ENCODE measurements at regions not wholly inside any gene's neighbourhood (a gene's known extent, or its start where the extent isn't known, plus 50 kb on each side); places are given as distances from the start of the nearest gene placed in this dataset.
"Not testable (repeated sequence)": the region's sequence is repeated elsewhere in the genome, so short reads cannot be mapped to it uniquely, and the experiment has no call there.

DNA sequence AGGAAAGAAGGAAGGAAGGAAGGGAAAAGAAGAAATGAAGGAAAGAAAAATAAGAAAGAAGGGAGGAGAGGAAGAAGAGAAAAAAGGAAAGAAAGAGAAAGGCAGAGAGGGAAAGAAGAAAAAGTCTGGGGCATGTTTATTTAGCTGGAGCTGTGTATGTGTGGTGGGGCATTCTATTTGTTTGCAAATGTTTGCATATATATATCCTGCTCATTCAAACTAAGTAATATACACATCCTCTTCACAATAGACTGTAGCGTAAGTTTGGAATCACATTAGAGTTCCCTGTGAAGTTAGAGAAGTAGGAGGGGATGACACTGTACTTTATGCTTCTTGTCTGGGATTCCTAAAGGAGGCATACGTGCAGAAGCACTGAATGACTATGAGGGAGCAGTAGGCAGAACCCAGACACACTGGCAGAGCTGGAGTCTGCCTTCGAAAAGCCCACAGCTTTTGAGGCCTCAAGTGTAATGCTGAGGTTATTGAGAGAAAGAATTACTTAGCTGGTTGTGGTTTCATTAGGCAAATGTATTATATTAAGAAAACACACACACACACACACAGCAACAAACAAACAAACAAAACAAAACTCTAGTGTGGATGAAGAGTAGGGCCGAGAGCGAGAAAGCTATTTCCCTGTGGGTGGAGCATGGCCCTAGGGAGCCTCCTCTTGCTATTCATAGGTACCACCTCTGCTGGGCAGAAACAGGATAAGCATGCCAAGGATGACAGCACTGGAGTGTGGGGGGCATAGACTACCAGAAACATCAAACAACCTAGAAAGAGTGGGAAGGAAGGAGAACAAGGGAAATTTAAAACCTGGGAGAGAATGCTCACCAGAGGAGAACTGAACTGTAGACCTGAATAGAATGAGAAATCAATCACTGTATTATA, 905.1 kb upstream of the NXPH2 start:
- DNase-seq, result no peak

- DNase-seq, result no peak
Observed at GRCh38 chr2:139684286-139684860, 904.2 kb upstream of the NXPH2 start.

- no peak for DNase-seq
Observed at GRCh38 chr2:139674577-139674976, 894.4 kb upstream of the NXPH2 start.

DNA sequence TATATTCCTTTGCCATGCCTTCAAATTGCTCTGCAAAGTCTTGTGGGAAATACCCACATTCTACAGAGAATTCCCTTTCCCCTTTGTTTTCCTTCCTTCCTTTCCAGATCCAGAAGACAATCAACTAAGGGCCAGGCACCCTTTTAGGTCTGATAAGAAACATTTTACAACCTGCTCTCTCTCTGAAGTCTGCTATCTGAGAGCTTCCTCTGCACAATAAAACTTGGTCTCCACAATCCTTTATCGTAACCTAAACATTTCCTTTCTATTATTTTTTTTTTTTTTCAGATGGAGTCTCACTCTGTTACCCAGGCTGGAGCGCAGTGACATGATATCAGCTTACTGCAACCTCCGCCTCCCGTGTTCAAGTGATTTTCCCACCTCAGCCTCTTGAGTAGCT, 893.3 kb upstream of the NXPH2 start:
- DNase-seq, result not testable (repeated sequence)

- no peak for DNase-seq
Observed at GRCh38 chr2:139669675-139670074, 889.5 kb upstream of the NXPH2 start.

- DNase-seq, result no peak
Observed at GRCh38 chr2:139652385-139652784, 872.2 kb upstream of the NXPH2 start.

DNA sequence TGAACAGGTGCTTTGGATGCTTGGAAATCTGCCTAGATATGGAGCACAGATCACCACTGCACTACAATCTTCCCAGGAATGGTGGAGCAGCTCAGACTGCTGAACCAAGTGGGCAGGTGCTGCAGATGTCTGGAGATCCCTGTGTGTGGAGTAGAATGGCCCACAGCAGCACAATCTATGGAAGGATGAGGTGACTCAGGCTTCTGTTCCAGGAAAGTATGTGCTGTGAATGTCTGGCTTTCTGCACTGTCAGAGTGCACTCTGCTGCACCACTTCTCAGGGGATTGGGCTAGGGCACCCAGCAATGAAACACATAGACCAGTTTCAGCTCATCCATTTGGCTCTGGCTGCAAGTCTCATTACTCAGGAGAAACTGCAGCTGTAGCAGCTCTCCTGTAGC, 865.4 kb upstream of the NXPH2 start:
- no peak for DNase-seq

GRCh38 chr2:139643139-139643538, 862.9 kb upstream of the NXPH2 start:
- no peak for DNase-seq

- DNase-seq, result peak in 1 of 2 experiments; percentile 5
Observed at GRCh38 chr2:139631966-139632365, 851.8 kb upstream of the NXPH2 start.

GRCh38 chr2:139628931-139629330, 848.7 kb upstream of the NXPH2 start:
- DNase-seq, result no peak

DNA sequence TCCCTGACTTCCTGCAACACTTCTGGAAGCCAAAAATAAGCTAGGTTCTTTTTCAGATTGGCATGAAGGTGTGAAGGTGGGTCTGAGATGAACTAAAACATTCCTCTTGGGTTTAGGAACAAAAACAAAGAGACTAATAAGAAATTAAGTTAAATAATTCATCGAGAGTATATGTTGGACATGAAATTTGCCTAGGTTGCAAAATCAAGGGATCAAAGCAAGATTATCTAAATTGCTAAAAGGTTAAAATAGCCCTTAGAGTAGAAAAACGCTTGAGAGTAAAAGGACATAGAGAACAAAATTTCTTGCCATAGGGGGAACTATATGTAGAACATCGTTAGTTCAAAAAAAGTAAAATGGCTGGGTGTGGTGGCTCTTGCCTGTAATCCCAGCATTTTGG, 845.9 kb upstream of the NXPH2 start:
- DNase-seq, result no peak

DNA sequence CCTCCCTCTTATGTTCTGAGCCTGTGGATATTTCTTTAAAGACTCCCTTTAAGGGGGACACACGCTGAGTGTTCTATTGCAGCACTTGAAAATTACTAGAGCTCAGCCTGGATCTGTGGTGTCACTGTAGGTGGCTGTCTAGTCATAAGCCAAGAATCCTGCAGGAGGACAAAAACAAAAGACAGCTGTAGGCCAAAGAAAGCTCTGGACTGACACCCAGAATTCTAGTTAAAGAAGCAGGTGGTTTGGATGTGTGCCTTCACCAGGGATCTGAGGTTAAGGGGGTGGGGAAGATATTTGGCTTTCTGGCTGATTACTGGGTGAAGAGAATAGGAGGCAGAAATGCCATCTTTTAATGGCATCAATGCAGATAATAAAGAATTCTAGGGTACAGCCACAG, 842.5 kb upstream of the NXPH2 start:
- no peak for DNase-seq

GRCh38 chr2:139617747-139618146, 837.6 kb upstream of the NXPH2 start:
- DNase-seq, result no peak

- DNase-seq, result peak in 1 of 2 experiments; percentile 12
Observed at GRCh38 chr2:139613264-139613663, 833.1 kb upstream of the NXPH2 start.

GRCh38 chr2:139610512-139610911, 830.3 kb upstream of the NXPH2 start:
- DNase-seq, result no peak

GRCh38 chr2:139609109-139609508, 828.9 kb upstream of the NXPH2 start:
- no peak for DNase-seq

GRCh38 chr2:139605668-139606067, 825.5 kb upstream of the NXPH2 start:
- no peak for DNase-seq

DNA sequence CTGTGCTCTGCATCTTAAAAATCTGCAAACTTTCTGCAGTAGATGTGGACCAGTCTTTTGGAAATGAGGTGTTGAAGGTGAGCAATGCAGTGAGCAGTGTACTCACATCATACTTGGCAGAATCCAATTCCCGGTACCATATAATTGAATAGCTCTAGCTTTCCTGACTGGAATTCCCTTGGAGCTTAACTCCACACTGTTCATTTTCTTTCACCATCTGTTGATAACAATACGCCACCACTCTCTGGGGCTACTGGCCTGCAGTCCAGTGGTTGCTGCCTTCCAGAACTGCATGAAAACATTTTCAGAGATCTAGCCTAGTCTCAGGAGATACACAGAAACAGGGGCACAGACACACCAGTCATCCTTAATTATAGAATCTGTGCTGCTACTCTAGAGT, 820.0 kb upstream of the NXPH2 start:
- no peak for DNase-seq

- DNase-seq, result no peak
Observed at GRCh38 chr2:139585101-139585500, 804.9 kb upstream of the NXPH2 start.

DNA sequence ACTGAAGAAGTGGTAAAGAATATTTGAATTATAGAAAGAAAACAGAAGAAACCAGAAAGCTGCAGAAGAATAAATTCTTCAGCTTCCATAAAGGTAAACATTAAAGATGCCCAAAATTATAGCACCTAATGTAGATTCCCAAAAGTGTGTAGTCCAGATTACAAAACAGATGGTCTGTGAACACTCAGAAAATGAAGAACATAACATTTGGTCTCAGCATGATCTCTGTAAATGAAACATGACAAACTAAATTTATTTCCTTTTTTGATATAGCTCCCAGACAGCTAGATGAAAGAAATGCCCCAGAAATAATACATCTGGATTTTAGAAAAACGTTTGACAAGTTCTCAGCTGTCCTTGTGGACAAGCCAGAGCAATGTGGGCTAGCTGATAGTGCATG, 794.2 kb upstream of the NXPH2 start:
- DNase-seq, result no peak

DNA sequence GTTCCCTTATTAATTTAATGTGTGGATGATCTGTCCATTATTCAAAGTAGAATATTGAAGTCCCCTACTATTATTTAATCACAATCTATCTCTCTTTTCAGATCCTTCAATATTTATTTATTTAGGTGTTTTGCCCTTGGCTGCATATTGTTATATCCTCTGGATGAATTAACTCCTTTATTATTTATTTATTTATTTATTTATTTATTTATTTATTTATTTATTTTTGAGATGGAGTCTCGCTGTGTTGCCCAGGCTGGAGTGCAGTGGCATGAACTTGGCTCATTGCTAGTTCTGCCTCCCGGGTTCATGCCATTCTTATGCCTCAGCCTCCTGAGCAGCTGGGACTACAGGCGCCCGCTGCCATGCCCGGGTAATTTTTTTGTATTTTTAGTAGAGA, 776.6 kb upstream of the NXPH2 start:
- DNase-seq, result no peak

DNA sequence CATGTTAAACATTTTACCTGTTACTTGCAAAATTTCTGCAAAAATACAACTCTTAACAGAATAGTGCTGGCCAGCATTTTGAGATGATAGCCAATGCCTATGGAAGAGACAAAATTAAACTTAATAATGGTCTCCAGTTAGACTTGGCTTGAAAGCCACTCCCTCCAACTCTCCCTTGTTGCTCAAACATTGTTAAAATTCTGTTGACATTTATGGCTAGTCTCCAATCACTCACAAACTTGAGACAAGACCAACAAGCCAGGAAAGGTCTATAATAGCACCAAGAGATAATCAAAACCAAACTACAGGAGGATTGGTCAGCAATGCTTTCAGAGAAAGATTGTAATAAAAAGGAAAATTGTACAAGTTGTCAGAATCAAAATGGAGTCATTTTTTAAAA, 770.7 kb upstream of the NXPH2 start:
- no peak for DNase-seq

GRCh38 chr2:139550341-139550740, 770.2 kb upstream of the NXPH2 start:
- no peak for DNase-seq

GRCh38 chr2:139544186-139544851, 764.1 kb upstream of the NXPH2 start:
- no peak for DNase-seq
